ENCODE measurements at regions not wholly inside any gene's neighbourhood (a gene's known extent, or its start where the extent isn't known, plus 50 kb on each side); places are given as distances from the start of the nearest gene placed in this dataset.

DNA sequence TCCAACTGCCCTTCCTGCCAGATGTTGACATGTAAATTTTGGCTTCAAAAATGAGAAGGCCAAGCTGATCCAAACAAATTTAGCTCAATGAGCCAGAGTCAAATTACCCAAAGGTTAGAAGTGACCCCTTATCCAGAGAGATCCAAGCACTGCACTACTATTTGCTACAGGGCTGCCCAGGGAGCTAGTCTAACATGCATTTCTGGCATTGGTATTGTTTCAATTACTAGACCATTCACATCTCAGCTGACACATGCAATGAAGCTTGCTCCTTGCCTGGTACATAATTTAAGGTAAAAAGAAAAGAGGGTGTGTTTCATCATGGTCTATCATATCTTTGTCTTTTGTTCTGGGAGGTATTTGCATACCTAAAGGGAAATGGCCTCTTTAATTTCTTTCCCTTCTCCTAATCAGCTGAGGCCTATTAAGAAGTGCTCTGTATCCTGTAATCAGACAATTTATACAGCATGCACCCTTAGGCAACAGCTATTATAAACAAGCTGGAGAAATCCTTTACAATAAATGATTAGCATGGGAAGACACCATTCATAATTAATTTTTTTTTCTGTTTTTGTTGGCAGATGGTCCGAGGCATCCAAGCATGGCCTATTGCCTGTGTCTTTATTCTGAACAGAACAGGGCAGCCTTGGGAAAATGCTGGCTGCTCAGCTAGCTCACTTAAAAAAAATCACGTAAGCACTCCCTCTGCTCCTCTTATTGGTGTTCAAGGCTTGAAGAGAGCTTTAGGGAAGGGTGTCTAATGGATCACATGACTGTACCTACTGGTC is 161.5 kb upstream of the SALL1 start:
- TF ChIP-seq, protein P1, sequence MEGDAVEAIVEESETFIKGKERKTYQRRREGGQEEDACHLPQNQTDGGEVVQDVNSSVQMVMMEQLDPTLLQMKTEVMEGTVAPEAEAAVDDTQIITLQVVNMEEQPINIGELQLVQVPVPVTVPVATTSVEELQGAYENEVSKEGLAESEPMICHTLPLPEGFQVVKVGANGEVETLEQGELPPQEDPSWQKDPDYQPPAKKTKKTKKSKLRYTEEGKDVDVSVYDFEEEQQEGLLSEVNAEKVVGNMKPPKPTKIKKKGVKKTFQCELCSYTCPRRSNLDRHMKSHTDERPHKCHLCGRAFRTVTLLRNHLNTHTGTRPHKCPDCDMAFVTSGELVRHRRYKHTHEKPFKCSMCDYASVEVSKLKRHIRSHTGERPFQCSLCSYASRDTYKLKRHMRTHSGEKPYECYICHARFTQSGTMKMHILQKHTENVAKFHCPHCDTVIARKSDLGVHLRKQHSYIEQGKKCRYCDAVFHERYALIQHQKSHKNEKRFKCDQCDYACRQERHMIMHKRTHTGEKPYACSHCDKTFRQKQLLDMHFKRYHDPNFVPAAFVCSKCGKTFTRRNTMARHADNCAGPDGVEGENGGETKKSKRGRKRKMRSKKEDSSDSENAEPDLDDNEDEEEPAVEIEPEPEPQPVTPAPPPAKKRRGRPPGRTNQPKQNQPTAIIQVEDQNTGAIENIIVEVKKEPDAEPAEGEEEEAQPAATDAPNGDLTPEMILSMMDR (IDR thresholded peaks at IDR 0.05; ENCODE audit: poor library complexity), result no peak
- no peak for TF ChIP-seq EZH2 (IDR thresholded peaks at IDR 0.05; ENCODE audit: borderline replicate concordance)
- no peak for TF ChIP-seq EZH2phosphoT487 (IDR thresholded peaks at IDR 0.05; ENCODE audit: low read depth, severe bottlenecking, unreplicated experiment)
